Stimulated activated naive B cell treated with anti-CD40 and anti-IgM and Interleukin-4, amounts not matched to agents 10 μg/mL and 1 μg/mL and 100 μg/mL, for 72 hours (primary cell): ENCODE measurements at regions not wholly inside any gene's neighbourhood (a gene's known extent, or its start where the extent isn't known, plus 50 kb on each side); places are given as distances from the start of the nearest gene placed in this dataset.
"Not testable (repeated sequence)": the region's sequence is repeated elsewhere in the genome, so short reads cannot be mapped to it uniquely, and the experiment has no call there.

Experiments
- ATAC-seq, 2 donors: fragments of 150-1000 bp; cut with Tn5 transposase; replicated peaks; 2 replicates each; pipeline ENCODE4 v1.10.0; 2021; ENCODE audit warnings: moderate library complexity in 1 of 2
- DNase-seq: peaks from one replicate; pipeline ENCODE4 v3.0.0; 2021
- H3K27ac Mint-ChIP-seq: one replicate; pipeline ENCODE4 v1.8.0; 2022; ENCODE audit warnings: mild to moderate bottlenecking, mixed read lengths
- H3K27me3 Mint-ChIP-seq, 2 donors: one replicate each; pipeline ENCODE4 v1.8.0; 2022; ENCODE audit warnings: mixed read lengths in 2 of 2
- H3K36me3 Mint-ChIP-seq, 2 donors: one replicate each; pipeline ENCODE4 v1.8.0; 2022; ENCODE audit warnings: mixed read lengths in 2 of 2, mild to moderate bottlenecking in 1 of 2
- H3K4me1 Mint-ChIP-seq, 2 donors: one replicate each; pipeline ENCODE4 v1.8.0; 2022; ENCODE audit warnings: mixed read lengths in 2 of 2, mild to moderate bottlenecking in 1 of 2
- H3K4me3 Mint-ChIP-seq, 2 donors: one replicate each; pipeline ENCODE4 v1.8.0; 2022; ENCODE audit warnings: mild to moderate bottlenecking in 2 of 2, mixed read lengths in 2 of 2, moderate library complexity in 1 of 2
- H3K9me3 Mint-ChIP-seq, 2 donors: one replicate each; pipeline ENCODE4 v1.8.0; 2022; ENCODE audit warnings: mixed read lengths in 2 of 2, mild to moderate bottlenecking in 1 of 2

DNA sequence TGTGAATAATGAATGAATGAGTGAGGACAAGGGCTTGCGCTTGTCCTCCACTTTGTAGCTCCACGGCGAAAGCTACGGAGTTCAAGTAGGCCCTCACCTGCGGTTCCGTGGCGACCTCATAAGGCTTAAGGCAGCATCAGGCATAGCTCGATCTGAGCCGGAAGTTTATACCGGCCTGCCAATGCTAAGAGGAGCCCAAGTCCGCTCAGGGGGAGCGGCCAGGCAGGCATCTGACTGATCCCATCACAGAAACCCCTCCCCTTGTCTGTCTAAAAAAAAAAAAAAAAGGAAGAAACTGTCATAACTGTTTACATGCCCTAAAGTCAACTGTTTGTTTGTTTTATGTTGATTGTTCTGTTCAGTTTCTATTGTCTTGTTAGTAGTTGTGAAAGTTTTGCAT, 124.4 kb upstream of the KRTAP5-11 start:
- not testable (repeated sequence) for H3K27ac Mint-ChIP-seq, DNase-seq, H3K9me3 Mint-ChIP-seq, H3K4me3 Mint-ChIP-seq, H3K4me1 Mint-ChIP-seq, ATAC-seq, H3K36me3 Mint-ChIP-seq
- peaks cover 24 to 28% of the 10 kb centered on the region in 2 donors for H3K27me3 Mint-ChIP-seq

DNA sequence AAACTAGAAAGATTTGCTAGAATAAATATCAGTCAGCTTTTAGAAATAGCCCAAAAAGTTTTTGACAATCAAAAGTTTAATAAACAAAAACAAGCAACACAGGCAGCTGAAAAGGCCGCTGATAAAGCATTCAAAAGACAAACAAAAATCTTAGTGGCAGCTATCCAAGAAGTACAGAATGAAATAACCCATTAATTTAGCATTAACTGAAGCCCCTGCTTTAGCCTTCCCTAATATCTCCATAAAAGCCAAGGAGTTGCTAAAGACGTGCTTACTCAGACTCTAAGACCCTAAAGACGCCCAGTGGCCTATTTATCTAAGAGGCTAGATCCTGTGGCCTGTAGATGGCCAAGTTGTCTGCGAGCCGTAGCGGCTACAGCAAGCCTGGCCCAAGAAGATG, 123.5 kb upstream of the DEFB108B start:
- H3K27ac Mint-ChIP-seq, DNase-seq, H3K9me3 Mint-ChIP-seq, H3K4me1 Mint-ChIP-seq, H3K4me3 Mint-ChIP-seq, ATAC-seq, H3K36me3 Mint-ChIP-seq: not testable (repeated sequence)
- H3K27me3 Mint-ChIP-seq: peaks cover 14 to 27% of the 10 kb centered on the region in 2 donors

DNA sequence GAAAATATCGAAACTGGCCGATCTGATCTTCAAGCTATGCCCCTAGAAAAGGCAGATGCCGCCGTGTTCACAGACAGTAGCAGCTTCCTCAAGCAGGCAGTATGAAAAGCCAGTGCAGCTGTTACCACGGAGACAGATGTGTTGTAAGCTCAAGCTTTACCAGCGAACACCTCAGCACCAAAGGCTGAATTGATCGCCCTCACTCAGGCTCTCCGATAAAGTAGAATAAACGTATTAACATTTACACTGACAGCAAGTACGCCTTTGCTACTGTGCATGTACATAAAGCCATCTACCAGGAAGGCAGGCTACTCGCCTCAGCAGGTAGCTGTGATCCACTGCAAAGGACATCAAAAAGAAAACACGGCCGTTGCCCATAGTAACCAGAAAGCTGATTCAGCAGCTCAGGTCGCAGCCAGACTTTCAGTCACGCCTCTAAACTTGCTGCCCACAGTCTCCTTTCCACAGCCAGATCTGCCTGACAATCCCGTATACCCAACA, 122.8 kb upstream of the DEFB108B start:
- not testable (repeated sequence) for ATAC-seq, H3K36me3 Mint-ChIP-seq, H3K4me3 Mint-ChIP-seq, DNase-seq, H3K27ac Mint-ChIP-seq, H3K4me1 Mint-ChIP-seq, H3K9me3 Mint-ChIP-seq
- H3K27me3 Mint-ChIP-seq: peaks cover 14 to 31% of the 10 kb centered on the region in 2 donors

DNA sequence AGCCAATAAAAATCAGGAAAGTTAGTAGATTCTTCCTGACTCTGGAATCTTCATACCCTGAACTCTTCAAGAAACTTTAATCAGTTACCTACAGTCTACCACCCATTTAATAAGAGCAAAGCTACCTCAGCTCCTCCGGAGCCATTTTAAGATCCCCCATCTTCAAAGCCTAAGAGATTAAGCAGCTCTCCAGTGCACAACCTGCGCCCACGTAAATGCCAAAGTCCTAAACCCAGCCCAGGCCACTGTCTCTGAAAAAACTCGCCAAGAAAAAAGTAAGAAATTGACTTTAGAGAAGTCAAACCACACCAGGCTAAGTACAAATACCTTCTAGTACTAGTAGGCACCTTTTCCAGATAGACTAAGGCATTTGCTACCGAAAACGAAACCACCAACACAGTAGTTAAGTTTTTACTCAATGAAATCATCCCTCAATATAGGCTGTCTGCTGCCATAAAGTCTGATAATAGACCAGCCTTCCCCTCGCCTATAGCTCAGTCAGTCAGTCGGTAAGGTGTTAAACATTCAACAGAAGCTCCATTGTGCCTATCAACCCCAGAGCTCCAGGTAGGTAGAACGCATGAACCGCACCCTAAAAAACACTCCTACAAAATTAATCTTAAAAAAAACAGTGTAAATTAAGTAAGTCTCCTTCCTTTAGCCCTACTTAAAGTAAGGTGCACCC, 122.2 kb upstream of the DEFB108B start:
- H3K36me3 Mint-ChIP-seq, H3K4me1 Mint-ChIP-seq, ATAC-seq, DNase-seq, H3K4me3 Mint-ChIP-seq, H3K27ac Mint-ChIP-seq, H3K9me3 Mint-ChIP-seq: not testable (repeated sequence)
- peaks cover 14 to 31% of the 10 kb centered on the region in 2 donors for H3K27me3 Mint-ChIP-seq

DNA sequence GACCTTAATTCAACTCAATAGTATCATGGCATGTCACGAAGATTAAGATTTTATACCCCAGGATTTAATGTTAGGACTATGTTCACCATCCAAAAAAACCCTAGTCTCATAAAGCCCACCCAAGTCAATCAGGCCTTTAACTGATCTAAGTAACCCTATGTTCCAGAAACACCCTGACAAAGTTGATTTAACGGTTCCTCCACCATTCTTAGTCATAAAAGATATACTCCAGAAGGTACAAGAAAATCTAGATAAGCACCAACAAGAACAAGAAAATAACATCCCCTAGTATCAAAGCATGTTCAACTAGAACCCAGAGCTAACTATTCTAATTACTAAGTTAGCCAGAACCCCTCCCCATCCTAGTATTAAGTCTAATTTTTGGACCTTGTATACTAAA, 120.7 kb upstream of the DEFB108B start:
- H3K36me3 Mint-ChIP-seq, H3K9me3 Mint-ChIP-seq, H3K4me3 Mint-ChIP-seq, DNase-seq, H3K4me1 Mint-ChIP-seq, ATAC-seq, H3K27ac Mint-ChIP-seq: not testable (repeated sequence)
- peaks cover 7 to 28% of the 10 kb centered on the region in 2 donors for H3K27me3 Mint-ChIP-seq

DNA sequence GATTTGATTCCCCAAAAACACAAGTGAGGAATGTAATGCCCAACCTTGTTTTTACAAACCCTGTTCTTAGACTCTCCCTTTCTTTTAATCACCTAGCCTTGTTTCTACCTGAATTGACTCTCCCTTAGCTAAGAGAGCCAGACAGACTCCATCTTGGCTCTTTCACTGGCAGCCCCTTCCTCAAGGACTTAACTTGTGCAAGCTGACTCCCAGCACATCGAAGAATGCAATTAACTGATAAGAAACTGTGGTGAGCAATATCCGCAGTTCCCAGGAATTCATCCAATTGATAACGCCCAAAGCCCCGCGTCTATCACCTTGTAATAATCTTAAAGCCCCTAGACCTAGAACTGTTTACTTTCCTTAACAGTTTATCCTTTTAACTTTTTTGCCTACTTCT, 120.2 kb upstream of the DEFB108B start:
- H3K27me3 Mint-ChIP-seq: peaks cover 7 to 25% of the 10 kb centered on the region in 2 donors
- ATAC-seq, H3K9me3 Mint-ChIP-seq, H3K4me3 Mint-ChIP-seq, DNase-seq, H3K36me3 Mint-ChIP-seq, H3K4me1 Mint-ChIP-seq, H3K27ac Mint-ChIP-seq: not testable (repeated sequence)

DNA sequence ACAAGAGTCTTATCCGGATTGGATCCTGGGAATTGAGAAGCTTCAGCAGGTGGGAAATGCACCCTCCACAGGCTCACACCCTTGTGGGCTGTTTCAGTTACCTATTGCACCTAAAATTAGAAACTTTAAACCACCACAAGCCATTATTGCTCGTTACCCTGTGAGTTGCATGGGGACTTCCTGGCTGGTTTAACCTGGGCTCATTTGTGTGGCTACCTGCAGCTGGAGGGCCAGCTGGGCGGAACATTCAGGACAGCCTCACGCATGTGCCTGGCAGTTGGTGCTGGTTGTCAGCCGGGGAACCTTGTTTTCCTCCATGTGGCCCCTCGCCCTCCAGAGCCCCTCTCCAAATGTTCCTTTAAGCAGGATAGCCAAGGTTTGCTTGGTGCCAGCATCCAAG, 118.5 kb upstream of the DEFB108B start:
- not testable (repeated sequence) for H3K27ac Mint-ChIP-seq

DNA sequence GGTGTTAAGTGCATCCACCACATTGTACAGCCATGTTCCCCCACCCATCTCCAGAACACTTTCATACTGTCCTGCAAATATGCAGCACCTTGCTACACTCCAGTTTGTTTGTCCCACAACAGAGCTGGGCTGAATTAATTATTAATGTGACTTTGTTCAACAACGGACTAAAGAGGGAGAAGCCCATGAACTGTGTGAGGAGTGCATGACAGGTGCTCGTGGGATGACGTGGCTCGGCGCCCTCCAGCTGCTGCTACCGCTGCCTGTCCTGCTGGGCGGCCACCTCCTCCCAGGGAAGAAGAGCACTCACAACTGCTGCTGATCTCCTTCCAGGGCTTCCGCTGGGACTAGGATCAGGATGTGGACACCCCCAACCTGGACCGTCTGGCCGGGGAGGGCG, 111.2 kb upstream of the DEFB108B start:
- ATAC-seq, H3K36me3 Mint-ChIP-seq, DNase-seq, H3K4me1 Mint-ChIP-seq, H3K9me3 Mint-ChIP-seq, H3K4me3 Mint-ChIP-seq, H3K27ac Mint-ChIP-seq: not testable (repeated sequence)
- peaks cover 19 to 27% of the 10 kb centered on the region in 2 donors for H3K27me3 Mint-ChIP-seq

More for the DNA sequence above, 118.5 kb upstream of the DEFB108B start:
- H3K4me3 Mint-ChIP-seq, H3K9me3 Mint-ChIP-seq, DNase-seq, ATAC-seq, H3K36me3 Mint-ChIP-seq, H3K4me1 Mint-ChIP-seq: not testable (repeated sequence)
- H3K27me3 Mint-ChIP-seq: peaks cover 3 to 17% of the 10 kb centered on the region in 2 donors

DNA sequence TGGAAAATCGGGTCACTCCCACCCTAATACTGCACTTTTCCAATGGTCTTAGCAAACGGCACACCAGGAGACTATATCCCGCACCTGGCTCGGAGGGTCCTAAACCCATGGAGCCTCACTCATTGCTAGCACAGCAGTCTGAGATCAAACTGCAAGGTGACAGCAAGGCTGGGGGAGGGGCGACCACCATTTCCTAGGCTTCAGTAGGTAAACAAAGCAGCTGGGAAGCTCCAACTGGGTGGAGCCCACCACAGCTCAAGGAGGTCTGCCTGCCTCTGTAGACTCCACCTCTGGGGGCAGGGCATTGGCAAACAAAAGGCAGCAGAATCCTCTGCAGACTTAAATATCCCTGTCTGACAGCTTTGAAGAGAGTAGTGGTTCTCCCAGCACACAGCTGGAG, 109.0 kb upstream of the DEFB108B start:
- not testable (repeated sequence) for H3K4me3 Mint-ChIP-seq, H3K4me1 Mint-ChIP-seq, ATAC-seq, DNase-seq, H3K27ac Mint-ChIP-seq, H3K36me3 Mint-ChIP-seq, H3K9me3 Mint-ChIP-seq
- H3K27me3 Mint-ChIP-seq: peaks cover 20 to 35% of the 10 kb centered on the region in 2 donors

DNA sequence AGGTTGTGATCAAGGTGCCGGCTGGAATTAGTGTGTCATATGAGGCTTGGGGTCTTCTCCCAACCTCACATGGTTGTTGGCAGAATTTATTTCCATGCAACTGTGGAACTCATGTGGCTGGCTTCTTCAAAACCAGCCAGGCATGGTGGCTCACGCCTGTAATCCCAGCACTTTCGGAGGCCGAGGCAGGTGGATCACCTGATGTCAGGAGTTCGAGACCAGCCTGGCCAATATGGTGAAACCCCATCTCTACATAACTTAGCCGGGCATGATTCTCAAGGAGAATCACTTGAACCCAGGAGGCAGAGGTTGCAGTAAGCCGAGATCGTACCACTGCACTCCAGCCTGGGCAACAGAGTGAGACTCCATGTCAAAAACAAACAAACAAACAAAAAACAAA, 102.3 kb upstream of the DEFB108B start:
- not testable (repeated sequence) for H3K4me1 Mint-ChIP-seq, DNase-seq

DNA sequence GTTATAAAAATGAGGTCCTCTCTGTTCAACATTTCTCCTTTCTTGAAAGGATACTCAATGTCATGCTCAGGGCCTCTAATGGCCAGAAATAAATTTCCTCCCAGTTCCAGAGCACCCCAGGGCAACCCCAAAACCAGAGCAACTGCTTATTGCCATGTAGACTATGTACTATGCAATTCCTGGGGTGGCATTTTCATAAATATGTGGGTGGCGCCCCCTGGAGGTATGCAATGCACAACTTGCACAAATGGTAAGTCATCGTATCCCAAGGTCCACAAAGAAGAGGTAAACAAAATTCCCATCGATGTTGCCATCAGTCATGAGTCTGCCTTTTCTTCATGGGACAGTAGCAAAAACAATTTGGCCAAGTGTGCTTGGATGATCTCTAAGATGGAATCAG, 98.6 kb upstream of the DEFB108B start:
- not testable (repeated sequence) for H3K27ac Mint-ChIP-seq, H3K36me3 Mint-ChIP-seq, ATAC-seq, DNase-seq, H3K4me1 Mint-ChIP-seq, H3K4me3 Mint-ChIP-seq
- Mint-ChIP-seq H3K27me3 (peaks cover 28 to 33% of the 10 kb centered on the region in 2 donors), H3K9me3 (peaks cover 13% of the 10 kb centered on the region in 2 donors)

More for the DNA sequence above, 102.3 kb upstream of the DEFB108B start:
- not testable (repeated sequence) for H3K36me3 Mint-ChIP-seq, H3K9me3 Mint-ChIP-seq, H3K4me3 Mint-ChIP-seq, ATAC-seq, H3K27ac Mint-ChIP-seq
- peaks cover 20 to 21% of the 10 kb centered on the region in 2 donors for H3K27me3 Mint-ChIP-seq

DNA sequence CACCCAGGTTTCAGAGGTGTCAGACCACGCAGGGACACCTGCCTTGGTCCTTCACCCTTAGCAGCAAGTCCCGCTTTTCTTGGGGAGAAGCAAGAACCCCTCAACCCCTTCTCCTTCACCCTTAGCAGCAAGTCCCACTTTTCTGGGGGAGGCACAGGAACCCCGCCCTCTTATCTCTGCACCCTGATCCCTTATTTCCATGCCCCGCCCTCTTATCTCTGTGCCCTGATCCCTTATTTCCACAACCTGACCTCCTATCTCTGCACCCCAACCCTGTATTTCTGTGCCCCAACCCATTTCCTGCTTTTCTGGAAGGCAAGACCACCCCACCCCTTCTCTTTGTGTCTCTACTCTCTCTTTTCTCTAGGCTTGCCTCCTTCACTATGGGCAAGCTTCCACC, 94.7 kb upstream of the DEFB108B start:
- not testable (repeated sequence) for ATAC-seq, DNase-seq, H3K27ac Mint-ChIP-seq, H3K36me3 Mint-ChIP-seq, H3K4me1 Mint-ChIP-seq, H3K4me3 Mint-ChIP-seq
- peaks cover 13 to 23% of the 10 kb centered on the region in 2 donors for H3K9me3 Mint-ChIP-seq
- peaks cover 48 to 67% of the 10 kb centered on the region in 2 donors for H3K27me3 Mint-ChIP-seq

DNA sequence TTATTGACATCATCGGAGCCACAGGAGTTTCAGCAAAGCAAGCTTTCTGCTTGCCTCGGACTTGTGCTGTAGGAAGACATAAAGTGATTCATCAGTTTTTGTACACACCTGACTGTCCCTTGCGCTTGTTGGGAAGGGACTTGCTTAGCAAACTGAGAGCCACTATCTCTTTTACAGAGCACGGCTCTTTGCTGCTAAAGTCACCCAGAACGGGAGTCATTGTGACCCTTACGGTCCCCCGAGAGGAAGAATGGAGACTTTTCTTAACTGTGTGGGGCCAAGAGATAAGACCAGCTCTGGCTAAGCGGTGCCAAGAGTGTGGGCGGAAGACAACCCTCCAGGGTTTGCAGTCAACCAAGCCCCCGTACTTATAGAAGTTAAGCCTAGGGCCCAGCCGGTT, 89.6 kb upstream of the DEFB108B start:
- not testable (repeated sequence) for H3K36me3 Mint-ChIP-seq

DNA sequence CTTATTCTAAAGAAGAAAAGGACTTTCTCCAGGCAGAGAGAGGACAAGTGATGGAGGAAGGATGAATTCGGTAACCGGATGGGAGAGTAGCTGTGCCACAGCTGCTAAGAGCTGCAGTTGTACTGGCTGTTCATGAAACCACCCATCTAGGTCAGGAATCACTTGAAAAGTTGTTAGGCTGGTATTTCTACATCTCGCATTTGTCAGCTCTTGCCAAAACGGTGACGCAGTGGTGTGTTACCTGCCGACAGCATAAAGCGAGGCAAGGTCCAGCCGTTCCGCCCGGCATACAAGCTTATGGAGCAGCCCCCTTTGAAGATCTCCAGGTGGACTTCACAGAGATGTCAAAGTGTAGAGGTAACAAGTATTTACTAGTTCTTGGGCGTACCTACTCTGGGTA, 87.3 kb upstream of the DEFB108B start:
- H3K4me1 Mint-ChIP-seq, H3K27ac Mint-ChIP-seq, H3K4me3 Mint-ChIP-seq, H3K9me3 Mint-ChIP-seq, DNase-seq, H3K36me3 Mint-ChIP-seq, ATAC-seq: not testable (repeated sequence)
- H3K27me3 Mint-ChIP-seq: peaks cover 24 to 41% of the 10 kb centered on the region in 2 donors

More for the DNA sequence above, 89.6 kb upstream of the DEFB108B start:
- H3K27ac Mint-ChIP-seq, DNase-seq, ATAC-seq, H3K4me1 Mint-ChIP-seq, H3K4me3 Mint-ChIP-seq: not testable (repeated sequence)
- Mint-ChIP-seq H3K9me3 (peaks cover 8 to 19% of the 10 kb centered on the region in 2 donors), H3K27me3 (peaks cover 34 to 51% of the 10 kb centered on the region in 2 donors)

DNA sequence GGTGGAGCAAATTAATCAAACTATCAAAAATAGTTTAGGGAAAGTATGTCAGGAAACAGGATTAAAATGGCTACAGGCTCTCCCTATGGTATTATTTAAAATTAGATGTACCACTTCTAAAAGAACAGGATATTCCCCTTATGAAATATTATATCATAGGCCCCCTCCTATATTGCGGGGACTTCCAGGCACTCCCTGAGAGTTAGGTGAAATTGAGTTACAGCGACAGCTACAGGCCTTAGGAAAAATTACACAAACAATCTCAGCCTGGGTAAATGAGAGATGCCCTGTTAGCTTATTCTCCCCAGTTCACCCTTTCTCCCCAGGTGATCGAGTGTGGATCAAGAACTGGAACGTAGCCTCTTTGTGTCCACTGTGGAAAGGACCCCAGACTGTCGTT, 86.7 kb upstream of the DEFB108B start:
- ATAC-seq, H3K27ac Mint-ChIP-seq, H3K36me3 Mint-ChIP-seq, H3K4me3 Mint-ChIP-seq, H3K4me1 Mint-ChIP-seq, H3K9me3 Mint-ChIP-seq, DNase-seq: not testable (repeated sequence)
- peaks cover 21 to 38% of the 10 kb centered on the region in 2 donors for H3K27me3 Mint-ChIP-seq
